Caco-2 (cell line): ENCODE measurements at regions not wholly inside any gene's neighbourhood (a gene's known extent, or its start where the extent isn't known, plus 50 kb on each side); places are given as distances from the start of the nearest gene placed in this dataset.

Experiments
- BruUV-seq: library from RNA; stranded (reverse); fragments of 400-500 nt; replicated peaks from 2 replicates; lab custom pipeline; 2021; lab: Mats Ljungman, UMichigan
- CTCF ChIA-PET: fragments of 300-600 bp; sonication (Branson Sonifier 250); formaldehyde crosslinking; loops from one replicate; lab custom pipeline; 2022; ENCODE audit warnings: antibody characterized with exemption; lab: Charles Lee
- POLR2A ChIA-PET: fragments of 300-600 bp; sonication (Branson Sonifier 250); formaldehyde crosslinking; loops from one replicate; lab custom pipeline; 2022; ENCODE audit warnings: antibody characterized with exemption; lab: Charles Lee
- DNase-seq, 2 experiments: peaks; one replicate each; pipeline versions ENCODE4 v3.0.0 to v3.0.0-alpha.2; 2020 to 2022
- H3K27me3 ChIP-seq: replicated peaks from 2 replicates; pipeline ENCODE4 v1.6.0; 2011; ENCODE audit warnings: low read length; ENCODE audit not compliant: control insufficient read depth, insufficient read depth
- H3K36me3 ChIP-seq: 2 replicates; pipeline ENCODE4 v1.5.1; 2011; ENCODE audit warnings: low read length; ENCODE audit not compliant: control insufficient read depth, insufficient read depth
- H3K4me1 ChIP-seq: fragments of 250-450 bp; sonication (Bioruptor Pico); 2 replicates; pipeline ENCODE4 v1.5.1; 2020; ENCODE audit warnings: mild to moderate bottlenecking
- H3K4me3 ChIP-seq: 2 replicates; pipeline ENCODE4 v1.5.1; 2011; ENCODE audit warnings: low read depth, mild to moderate bottlenecking, control low read depth, low read length
- H3K9me3 ChIP-seq: fragments of 250-450 bp; sonication (Bioruptor Pico); 2 replicates; pipeline ENCODE4 v1.5.1; 2020; ENCODE audit warnings: mild to moderate bottlenecking, moderate library complexity
- H3K27ac Mint-ChIP-seq: one replicate; pipeline ENCODE4 v1.8.0; 2022; ENCODE audit warnings: mixed read lengths; ENCODE audit not compliant: unreplicated experiment
- H3K27me3 Mint-ChIP-seq: one replicate; pipeline ENCODE4 v1.8.0; 2022; ENCODE audit warnings: mixed read lengths; ENCODE audit not compliant: insufficient read depth, unreplicated experiment
- H3K36me3 Mint-ChIP-seq: one replicate; pipeline ENCODE4 v1.8.0; 2022; ENCODE audit warnings: mild to moderate bottlenecking, mixed read lengths; ENCODE audit not compliant: insufficient read depth, unreplicated experiment
- H3K4me1 Mint-ChIP-seq: one replicate; pipeline ENCODE4 v1.8.0; 2022; ENCODE audit warnings: low read depth, mixed read lengths; ENCODE audit not compliant: unreplicated experiment
- H3K4me3 Mint-ChIP-seq: one replicate; pipeline ENCODE4 v1.8.0; 2022; ENCODE audit warnings: mild to moderate bottlenecking, moderate library complexity, mixed read lengths; ENCODE audit not compliant: unreplicated experiment
- H3K9me3 Mint-ChIP-seq: one replicate; pipeline ENCODE4 v1.8.0; 2022; ENCODE audit warnings: mixed read lengths; ENCODE audit not compliant: unreplicated experiment
- CTCF ChIP-seq, 2 experiments: fragments of 200-600 bp in 1 of 2; IDR thresholded peaks; 1 replicate in 1 of 2; 2 replicates in 1 of 2; pipeline versions ENCODE4 v1.5.1 to v1.8.0; 2011 to 2022; ENCODE audit warnings: antibody characterized with exemption in 1 of 2, control low read depth in 1 of 2, inconsistent platforms in 1 of 2, low read depth in 1 of 2, low read length in 1 of 2, mild to moderate bottlenecking in 1 of 2, moderate library complexity in 1 of 2; ENCODE audit not compliant: insufficient read depth in 1 of 2, severe bottlenecking in 1 of 2, unreplicated experiment in 1 of 2
- intact Hi-C: fragments of 100-400 bp; cut with micrococcal nuclease; formaldehyde crosslinking; loops from one replicate; pipeline ENCODE4 v1.10.0; 2022; ENCODE audit not compliant: unreplicated experiment

GRCh38 chr6:95685822-95686221 lies 108.5 kb downstream of the MANEA start:
- Mint-ChIP-seq H3K4me3 (no peak overlapping the region), H3K27ac (no peak overlapping the region), H3K4me1 (peaks cover 39% of the 10 kb centered on the region), H3K27me3 (no peaks in the 10 kb centered on the region), H3K36me3 (no peaks in the 10 kb centered on the region), H3K9me3 (no peaks in the 10 kb centered on the region)
- BruUV-seq, result no TSS peak
- H3K4me1 ChIP-seq, result no peaks in the 10 kb centered on the region; the same call in 1 of the 2 replicates
- H3K4me3 ChIP-seq, result no peak overlapping the region
- TF ChIP-seq CTCF (IDR thresholded peaks at IDR 0.05; ENCODE audit: insufficient read depth in 1 of 2, low read depth in 1 of 2, low read length in 1 of 2, severe bottlenecking in 1 of 2, unreplicated experiment in 1 of 2), result no peak
- no peak for DNase-seq
- H3K27me3 ChIP-seq, result no peaks in the 10 kb centered on the region
- CTCF ChIA-PET, result no interaction called here
- H3K36me3 ChIP-seq, result no peaks in the 10 kb centered on the region
- intact Hi-C loops, result loop anchor here (1.0 kb wide), 1 partner anchor 255 kb away; no protein-coding TSS in a partner anchor
- H3K9me3 ChIP-seq, result no peaks in the 10 kb centered on the region
- POLR2A ChIA-PET, result no interaction called here

GRCh38 chr6:95686272-95686671 lies 108.9 kb downstream of the MANEA start:
- Mint-ChIP-seq H3K4me1 (peaks cover 37% of the 10 kb centered on the region), H3K36me3 (no peaks in the 10 kb centered on the region), H3K4me3 (no peak overlapping the region), H3K9me3 (no peaks in the 10 kb centered on the region), H3K27ac (no peak overlapping the region), H3K27me3 (no peaks in the 10 kb centered on the region)
- no peaks in the 10 kb centered on the region for H3K9me3 ChIP-seq
- H3K4me3 ChIP-seq, result no peak overlapping the region
- H3K4me1 ChIP-seq, result no peaks in the 10 kb centered on the region; the same call in 1 of the 2 replicates
- CTCF ChIA-PET, result no interaction called here
- POLR2A ChIA-PET, result no interaction called here
- no peak for DNase-seq
- H3K27me3 ChIP-seq, result no peaks in the 10 kb centered on the region
- no peak for TF ChIP-seq CTCF (IDR thresholded peaks at IDR 0.05; ENCODE audit: insufficient read depth in 1 of 2, low read depth in 1 of 2, low read length in 1 of 2, severe bottlenecking in 1 of 2, unreplicated experiment in 1 of 2)
- intact Hi-C loops, result loop anchor here (1.0 kb wide), 1 partner anchor 255 kb away; no protein-coding TSS in a partner anchor
- no TSS peak for BruUV-seq
- no peaks in the 10 kb centered on the region for H3K36me3 ChIP-seq

- Mint-ChIP-seq H3K4me3 (no peak overlapping the region), H3K4me1 (peaks cover 31% of the 10 kb centered on the region), H3K27ac (no peak overlapping the region), H3K27me3 (no peaks in the 10 kb centered on the region), H3K36me3 (no peaks in the 10 kb centered on the region), H3K9me3 (no peaks in the 10 kb centered on the region)
- H3K9me3 ChIP-seq, result no peaks in the 10 kb centered on the region
- no peak overlapping the region for H3K4me3 ChIP-seq
- no peaks in the 10 kb centered on the region; the same call in 1 of the 2 replicates for H3K4me1 ChIP-seq
- TF ChIP-seq CTCF (IDR thresholded peaks at IDR 0.05; ENCODE audit: insufficient read depth in 1 of 2, low read depth in 1 of 2, low read length in 1 of 2, severe bottlenecking in 1 of 2, unreplicated experiment in 1 of 2), result no peak
- no peak for DNase-seq
- CTCF ChIA-PET, result no interaction called here
- intact Hi-C loops, result loop anchor here (1.0 kb wide), 1 partner anchor 256 kb away; no protein-coding TSS in a partner anchor
- no TSS peak for BruUV-seq
- H3K36me3 ChIP-seq, result no peaks in the 10 kb centered on the region
- H3K27me3 ChIP-seq, result no peaks in the 10 kb centered on the region
- POLR2A ChIA-PET, result no interaction called here
Observed at GRCh38 chr6:95686895-95687294, 109.6 kb downstream of the MANEA start.
